Lower lobe of right lung (tissue), 2 donors: ENCODE measurements at regions not wholly inside any gene's neighbourhood (a gene's known extent, or its start where the extent isn't known, plus 50 kb on each side); places are given as distances from the start of the nearest gene placed in this dataset.

Source experiments
- ATAC-seq, 2 donors: fragments of 200-7000 bp; cut with Tn5 transposase; one replicate each; pipeline ENCODE4 v1.9.1; 2020 to 2022; ENCODE audit warnings: mild to moderate bottlenecking in 2 of 2, moderate library complexity in 2 of 2
- DNase-seq: peaks from one replicate; pipeline ENCODE4 v3.0.0-alpha.2; 2020
- H3K27ac ChIP-seq: fragments of 200-600 bp; one replicate; pipeline ENCODE4 v1.8.0; 2022
- H3K27me3 ChIP-seq: fragments of 200-600 bp; one replicate; pipeline ENCODE4 v1.8.0; 2022; ENCODE audit warnings: low read depth
- H3K36me3 ChIP-seq: fragments of 200-600 bp; one replicate; pipeline ENCODE4 v1.8.0; 2022; ENCODE audit warnings: mild to moderate bottlenecking
- H3K4me1 ChIP-seq: fragments of 200-600 bp; one replicate; pipeline ENCODE4 v1.8.0; 2022
- H3K4me3 ChIP-seq: fragments of 200-600 bp; one replicate; pipeline ENCODE4 v1.8.0; 2022; ENCODE audit warnings: mild to moderate bottlenecking
- H3K9me3 ChIP-seq: fragments of 200-600 bp; one replicate; pipeline ENCODE4 v1.8.0; 2022
- intact Hi-C: fragments of 100-400 bp; cut with DNase I; formaldehyde crosslinking; loops from one replicate; pipeline ENCODE4 v1.11.0; 2022
- TF ChIP-seq, protein P1 (sequence below): fragments of 200-600 bp; IDR thresholded peaks from one replicate; pipeline ENCODE4 v1.8.0; 2022; ENCODE audit warnings: antibody characterized with exemption, mild to moderate bottlenecking
- donor health status: DM: no; HTN: yes; CAD: no; lungs with severe emphysema.

DNA sequence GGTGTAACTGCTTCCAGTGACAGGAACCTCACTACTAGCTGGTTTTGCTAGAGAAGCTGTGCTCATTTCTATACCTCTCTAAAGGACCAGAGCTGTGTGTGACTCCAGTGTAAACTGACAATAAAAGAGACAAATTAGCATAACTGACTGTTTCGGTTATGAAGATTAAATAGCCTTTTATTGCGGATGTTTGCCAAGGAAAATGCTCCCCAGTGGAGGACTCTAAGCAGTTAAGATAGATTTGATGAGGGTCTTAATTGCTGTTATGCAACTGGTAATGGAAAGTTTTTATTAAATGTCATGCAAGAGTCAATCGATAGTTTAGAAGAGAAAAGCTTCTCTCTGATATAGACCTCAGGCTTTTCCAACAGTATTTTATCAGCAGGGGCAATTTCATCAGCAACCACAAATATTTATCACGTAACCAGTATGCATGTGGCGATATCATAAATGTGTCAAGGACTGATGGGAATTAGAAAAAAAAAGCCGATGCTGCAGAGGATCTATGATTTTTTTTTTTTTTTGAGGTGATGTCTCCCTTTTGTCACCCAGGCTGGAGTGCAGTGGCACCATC lies 275.2 kb upstream of the DMAC1 start:
- no peaks in the 10 kb centered on the region for H3K27me3 ChIP-seq
- H3K4me1 ChIP-seq = no peaks in the 10 kb centered on the region
- ATAC-seq = no peak
- no peak for DNase-seq
- no peak overlapping the region for H3K27ac ChIP-seq
- H3K4me3 ChIP-seq = no peak overlapping the region
- H3K9me3 ChIP-seq = no peaks in the 10 kb centered on the region
- TF ChIP-seq, protein P1, sequence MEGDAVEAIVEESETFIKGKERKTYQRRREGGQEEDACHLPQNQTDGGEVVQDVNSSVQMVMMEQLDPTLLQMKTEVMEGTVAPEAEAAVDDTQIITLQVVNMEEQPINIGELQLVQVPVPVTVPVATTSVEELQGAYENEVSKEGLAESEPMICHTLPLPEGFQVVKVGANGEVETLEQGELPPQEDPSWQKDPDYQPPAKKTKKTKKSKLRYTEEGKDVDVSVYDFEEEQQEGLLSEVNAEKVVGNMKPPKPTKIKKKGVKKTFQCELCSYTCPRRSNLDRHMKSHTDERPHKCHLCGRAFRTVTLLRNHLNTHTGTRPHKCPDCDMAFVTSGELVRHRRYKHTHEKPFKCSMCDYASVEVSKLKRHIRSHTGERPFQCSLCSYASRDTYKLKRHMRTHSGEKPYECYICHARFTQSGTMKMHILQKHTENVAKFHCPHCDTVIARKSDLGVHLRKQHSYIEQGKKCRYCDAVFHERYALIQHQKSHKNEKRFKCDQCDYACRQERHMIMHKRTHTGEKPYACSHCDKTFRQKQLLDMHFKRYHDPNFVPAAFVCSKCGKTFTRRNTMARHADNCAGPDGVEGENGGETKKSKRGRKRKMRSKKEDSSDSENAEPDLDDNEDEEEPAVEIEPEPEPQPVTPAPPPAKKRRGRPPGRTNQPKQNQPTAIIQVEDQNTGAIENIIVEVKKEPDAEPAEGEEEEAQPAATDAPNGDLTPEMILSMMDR = no peak
- intact Hi-C loops = no loop called here
- no peaks in the 10 kb centered on the region for H3K36me3 ChIP-seq

DNA sequence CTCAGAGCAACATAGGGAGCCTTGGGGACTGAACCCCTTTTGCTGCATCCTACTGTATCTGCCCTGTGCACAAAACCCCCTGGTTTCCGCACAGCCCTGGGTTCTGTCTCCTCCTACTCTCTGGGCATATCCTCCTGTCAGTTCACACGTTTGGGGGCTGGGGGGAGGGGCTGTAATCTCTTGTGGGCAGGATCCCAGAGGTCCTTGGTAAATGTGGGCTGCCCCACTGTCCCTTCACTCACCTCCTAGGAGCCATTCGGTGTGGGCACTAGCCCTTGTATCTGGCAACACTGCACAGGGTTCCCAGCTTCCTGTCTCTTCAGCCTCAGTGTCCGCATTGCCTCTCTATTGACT lies 271.8 kb upstream of the DMAC1 start:
- H3K9me3 ChIP-seq = peaks cover 9% of the 10 kb centered on the region
- TF ChIP-seq, protein P1 = no peak
- no peak for DNase-seq

DNA sequence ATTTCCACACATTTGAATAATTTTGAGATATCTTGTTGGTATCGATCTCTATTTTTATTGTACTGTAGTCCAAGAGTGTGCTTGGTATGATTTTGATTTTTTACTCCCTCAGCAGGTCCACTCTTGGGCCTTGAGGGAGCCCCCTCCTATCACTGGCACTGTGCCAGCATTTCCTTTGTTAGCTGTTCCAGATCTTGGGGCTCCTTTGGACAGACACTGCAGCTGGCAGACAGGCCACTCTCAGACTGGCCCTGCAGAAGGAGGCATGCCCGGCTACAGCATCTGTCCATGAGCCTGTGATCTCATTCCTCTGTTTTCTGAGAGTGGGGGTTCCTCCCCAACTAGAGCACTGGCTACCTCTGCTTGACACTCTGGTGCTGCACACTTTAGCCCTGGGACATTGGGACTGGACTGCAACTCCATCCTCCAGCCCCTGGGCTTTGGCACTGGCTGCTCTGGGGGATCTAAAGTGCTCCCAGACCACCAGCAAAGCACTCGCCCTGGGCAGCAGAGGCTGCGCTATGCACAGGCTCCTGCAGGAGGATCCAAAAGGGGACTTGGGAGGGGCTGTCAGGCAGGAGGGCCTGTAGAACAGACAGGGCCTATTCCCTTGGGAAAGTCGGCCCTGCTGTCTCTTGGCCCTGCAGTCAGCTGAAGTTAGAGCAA lies 271.3 kb upstream of the DMAC1 start:
- H3K27ac ChIP-seq = no peak overlapping the region
- H3K36me3 ChIP-seq = no peaks in the 10 kb centered on the region
- no peak for ATAC-seq
- no peaks in the 10 kb centered on the region for H3K4me1 ChIP-seq
- peaks cover 9% of the 10 kb centered on the region for H3K9me3 ChIP-seq
- no peak overlapping the region for H3K4me3 ChIP-seq
- no peak for DNase-seq
- H3K27me3 ChIP-seq = no peaks in the 10 kb centered on the region
- TF ChIP-seq, protein P1 = no peak
- intact Hi-C loops = no loop called here

More for the DNA sequence above, 271.8 kb upstream of the DMAC1 start:
- intact Hi-C loops = no loop called here
- H3K4me1 ChIP-seq = no peaks in the 10 kb centered on the region
- no peaks in the 10 kb centered on the region for H3K36me3 ChIP-seq
- H3K27ac ChIP-seq = no peak overlapping the region
- no peak overlapping the region for H3K4me3 ChIP-seq
- no peaks in the 10 kb centered on the region for H3K27me3 ChIP-seq
- ATAC-seq = no peak

DNA sequence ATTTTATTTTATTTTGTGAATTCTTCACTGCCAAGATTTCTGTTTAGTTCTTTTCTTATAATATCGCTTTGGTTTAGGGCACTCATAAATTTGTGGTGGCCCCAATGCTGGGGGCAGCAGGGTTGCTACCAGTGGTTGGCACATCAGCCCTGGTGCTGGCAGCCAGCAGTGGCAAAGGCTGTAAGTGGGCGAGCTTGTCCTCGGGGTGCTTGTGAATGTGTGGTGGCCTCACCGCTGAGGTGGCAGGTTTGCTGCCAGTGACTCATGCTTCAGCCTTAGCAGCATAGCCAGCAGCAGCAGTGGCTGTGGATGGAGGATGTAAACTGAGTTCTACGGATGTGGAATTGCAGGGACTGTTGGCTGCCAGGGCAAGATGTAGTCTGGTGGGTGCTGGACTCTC lies 262.9 kb upstream of the DMAC1 start:
- no peak overlapping the region for H3K4me3 ChIP-seq
- no peaks in the 10 kb centered on the region for H3K36me3 ChIP-seq
- DNase-seq (no peak), ATAC-seq (no peak)
- no peaks in the 10 kb centered on the region for H3K9me3 ChIP-seq
- no peak overlapping the region for H3K27ac ChIP-seq
- TF ChIP-seq, protein P1 = no peak
- no peaks in the 10 kb centered on the region for H3K4me1 ChIP-seq
- no peaks in the 10 kb centered on the region for H3K27me3 ChIP-seq
- intact Hi-C loops = no loop called here

DNA sequence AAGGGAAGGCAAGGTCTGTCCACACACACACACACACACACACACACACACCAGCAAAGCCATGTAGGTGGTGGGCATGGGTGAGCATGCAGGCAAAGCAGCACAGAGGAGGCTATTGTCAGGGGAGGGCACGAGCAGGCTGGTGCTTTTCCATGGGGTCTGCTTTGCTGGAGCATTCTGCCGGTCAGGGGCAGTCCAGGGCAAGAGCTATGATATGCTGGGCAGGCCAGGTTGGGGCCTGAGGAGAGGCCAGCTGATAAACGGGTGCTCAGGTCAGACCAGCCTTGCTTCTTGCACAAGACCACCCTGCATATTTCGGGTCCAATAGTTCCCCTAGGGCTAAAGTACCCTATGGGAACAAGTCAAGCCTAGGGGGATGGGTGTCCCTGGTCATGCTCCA lies 253.9 kb upstream of the DMAC1 start:
- DNase-seq = no peak

More for the DNA sequence above, 253.9 kb upstream of the DMAC1 start:
- intact Hi-C loops = no loop called here
- H3K4me1 ChIP-seq = no peaks in the 10 kb centered on the region
- TF ChIP-seq, protein P1 = no peak
- no peaks in the 10 kb centered on the region for H3K36me3 ChIP-seq
- H3K4me3 ChIP-seq = no peak overlapping the region
- H3K27ac ChIP-seq = no peak overlapping the region
- no peaks in the 10 kb centered on the region for H3K9me3 ChIP-seq
- ATAC-seq = no peak
- no peaks in the 10 kb centered on the region for H3K27me3 ChIP-seq
